ENCODE measurements at regions not wholly inside any gene's neighbourhood (a gene's known extent, or its start where the extent isn't known, plus 50 kb on each side); places are given as distances from the start of the nearest gene placed in this dataset.

DNA sequence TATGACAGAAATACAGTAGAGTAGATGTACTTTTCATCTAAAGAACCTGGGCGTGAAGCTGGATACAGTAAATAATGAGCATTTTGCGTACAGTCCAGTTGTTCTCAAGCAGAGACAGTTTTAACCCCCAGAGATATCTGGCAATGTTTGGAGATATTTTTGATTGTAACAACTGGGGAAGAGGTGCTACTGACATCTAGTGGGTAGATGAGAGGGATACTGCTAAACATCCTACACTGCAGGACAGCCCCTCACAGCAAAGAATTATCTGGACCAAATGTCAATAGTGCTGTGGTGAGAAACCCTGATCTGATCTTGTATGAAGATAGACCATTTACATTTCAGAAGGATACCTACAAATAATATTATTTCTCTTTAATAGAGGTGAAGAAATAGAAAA is 200.2 kb upstream of the FAM47A start:
- TF ChIP-seq, protein P1, sequence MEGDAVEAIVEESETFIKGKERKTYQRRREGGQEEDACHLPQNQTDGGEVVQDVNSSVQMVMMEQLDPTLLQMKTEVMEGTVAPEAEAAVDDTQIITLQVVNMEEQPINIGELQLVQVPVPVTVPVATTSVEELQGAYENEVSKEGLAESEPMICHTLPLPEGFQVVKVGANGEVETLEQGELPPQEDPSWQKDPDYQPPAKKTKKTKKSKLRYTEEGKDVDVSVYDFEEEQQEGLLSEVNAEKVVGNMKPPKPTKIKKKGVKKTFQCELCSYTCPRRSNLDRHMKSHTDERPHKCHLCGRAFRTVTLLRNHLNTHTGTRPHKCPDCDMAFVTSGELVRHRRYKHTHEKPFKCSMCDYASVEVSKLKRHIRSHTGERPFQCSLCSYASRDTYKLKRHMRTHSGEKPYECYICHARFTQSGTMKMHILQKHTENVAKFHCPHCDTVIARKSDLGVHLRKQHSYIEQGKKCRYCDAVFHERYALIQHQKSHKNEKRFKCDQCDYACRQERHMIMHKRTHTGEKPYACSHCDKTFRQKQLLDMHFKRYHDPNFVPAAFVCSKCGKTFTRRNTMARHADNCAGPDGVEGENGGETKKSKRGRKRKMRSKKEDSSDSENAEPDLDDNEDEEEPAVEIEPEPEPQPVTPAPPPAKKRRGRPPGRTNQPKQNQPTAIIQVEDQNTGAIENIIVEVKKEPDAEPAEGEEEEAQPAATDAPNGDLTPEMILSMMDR (IDR thresholded peaks at IDR 0.05) = no peak
- no peak for TF ChIP-seq POLR2A (IDR thresholded peaks at IDR 0.05)

Measured in breast epithelium (tissue), 3 donors.